NCI-H2196 (cell line): ENCODE measurements at regions not wholly inside any gene's neighbourhood (a gene's known extent, or its start where the extent isn't known, plus 50 kb on each side); places are given as distances from the start of the nearest gene placed in this dataset.

Experiments used
- DNase-seq: peaks from one replicate; lab custom pipeline; 2025; ENCODE audit not compliant: unreplicated experiment; lab: John Stamatoyannopoulos, UW

DNA sequence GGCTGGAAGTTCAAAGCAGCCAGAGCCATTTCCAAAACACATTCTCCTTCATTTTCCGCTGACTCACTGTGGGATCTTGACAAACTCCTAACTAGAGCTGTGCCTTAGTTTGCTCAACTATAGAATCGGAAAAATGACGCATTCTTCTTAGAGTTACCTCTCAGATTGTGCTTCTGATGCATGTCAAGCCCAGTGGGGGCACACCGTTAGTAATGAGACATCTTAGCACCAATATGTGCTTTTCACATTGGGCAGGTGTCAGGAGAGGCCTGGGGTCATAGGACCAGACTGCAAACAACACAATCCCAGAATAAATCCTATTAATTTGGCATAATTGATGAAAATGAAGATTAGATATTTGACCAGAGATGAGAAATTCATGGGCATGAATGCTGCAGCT lies 71.3 kb upstream of the UBE3A start:
- DNase-seq, result no peak

DNA sequence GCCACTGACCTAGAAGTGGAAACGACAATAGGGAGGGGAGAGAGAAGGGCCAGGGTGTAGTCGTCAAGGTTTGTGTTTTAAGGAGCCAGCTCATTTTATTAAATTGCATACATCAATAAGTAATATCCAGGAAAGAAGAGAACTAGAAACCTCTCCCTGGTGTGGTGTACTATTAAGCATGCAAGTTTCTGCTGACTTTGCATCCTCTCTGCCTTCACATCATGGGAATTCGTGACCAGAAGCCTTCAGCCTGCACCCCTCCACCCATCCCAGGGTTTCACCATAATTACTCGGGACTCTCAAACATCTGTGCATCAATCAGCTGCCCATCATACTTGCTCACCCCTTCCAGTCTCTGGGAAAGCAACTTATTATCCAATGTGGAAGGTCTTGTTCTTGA lies 70.9 kb upstream of the UBE3A start:
- DNase-seq, result no peak

DNA sequence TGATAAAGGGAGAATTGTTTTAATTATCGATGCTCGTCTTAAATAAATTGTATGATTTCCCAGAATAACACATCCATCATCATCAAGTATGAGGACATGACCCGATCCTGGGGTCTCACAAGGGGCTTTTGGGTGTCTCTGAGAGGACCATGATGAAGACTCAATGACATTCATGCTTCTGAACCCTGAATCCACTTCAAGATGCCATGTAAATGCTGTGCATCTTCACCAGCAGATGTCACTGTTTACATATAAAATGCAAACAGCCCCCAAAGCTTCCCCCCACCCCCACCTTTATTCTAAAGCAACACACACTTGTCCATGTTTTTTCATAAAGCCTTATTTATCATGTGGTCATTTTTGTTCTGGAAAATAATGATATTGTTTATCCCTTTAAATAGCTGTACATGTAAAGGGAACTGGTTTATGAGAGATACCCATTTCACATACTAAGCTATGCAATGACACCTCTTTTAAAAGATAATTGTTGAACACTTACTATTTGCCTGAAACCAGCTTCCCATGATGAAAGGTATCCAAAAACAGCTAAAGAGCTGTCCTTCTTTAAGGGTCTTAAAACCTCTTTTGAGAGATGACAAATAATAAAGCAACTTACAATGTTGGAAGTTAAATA lies 69.7 kb upstream of the UBE3A start:
- peak; percentile 0 for DNase-seq

DNA sequence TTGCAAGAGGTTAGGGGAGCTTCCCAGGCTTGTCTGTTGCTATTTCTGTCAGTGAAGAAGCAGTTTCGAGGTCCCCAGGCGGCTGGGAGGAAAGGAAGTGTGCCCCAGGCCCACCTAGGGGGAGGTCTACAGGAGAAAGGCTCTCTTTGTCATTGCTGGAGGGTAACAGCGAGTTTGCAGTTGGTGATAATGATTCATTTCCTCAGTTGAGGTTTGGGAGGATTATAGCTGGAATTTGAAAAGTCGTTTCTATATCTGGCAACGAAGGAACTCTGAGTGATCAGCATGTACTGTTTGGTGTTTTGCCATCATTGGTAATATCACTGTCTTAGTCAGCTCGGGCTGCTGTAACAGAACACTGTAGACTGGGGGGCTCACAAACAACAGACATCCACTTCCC lies 65.5 kb upstream of the UBE3A start:
- DNase-seq, result no peak

DNA sequence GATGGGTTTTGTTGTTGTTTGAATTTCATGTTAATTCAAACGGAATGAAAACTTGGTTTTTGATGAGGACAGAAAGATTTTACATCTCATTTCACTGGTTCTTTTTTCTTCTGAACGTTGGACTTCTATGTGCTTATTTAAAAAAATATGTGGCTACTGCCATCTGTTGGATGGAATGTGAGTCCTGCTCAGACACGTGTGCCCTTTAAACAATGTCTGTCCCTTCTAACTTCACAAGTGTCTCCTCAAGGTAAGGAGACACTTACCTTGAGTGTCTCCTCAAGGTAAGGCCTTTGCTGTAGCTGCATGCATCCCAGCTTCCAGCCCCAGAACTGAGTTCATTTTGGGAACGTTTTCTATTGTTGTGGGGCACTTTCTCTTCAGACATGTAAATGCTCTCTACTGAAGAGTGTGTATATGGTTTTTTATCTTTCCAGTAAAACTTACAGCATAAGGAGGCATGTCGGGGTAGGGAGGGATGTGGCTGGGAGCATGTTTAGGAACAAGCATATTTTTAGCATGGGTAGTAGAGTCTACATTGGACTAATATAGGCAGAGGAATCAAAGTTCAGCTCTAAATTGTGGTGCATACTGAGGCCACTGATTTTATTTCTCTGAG lies 63.1 kb upstream of the UBE3A start:
- DNase-seq, result peak; percentile 4

DNA sequence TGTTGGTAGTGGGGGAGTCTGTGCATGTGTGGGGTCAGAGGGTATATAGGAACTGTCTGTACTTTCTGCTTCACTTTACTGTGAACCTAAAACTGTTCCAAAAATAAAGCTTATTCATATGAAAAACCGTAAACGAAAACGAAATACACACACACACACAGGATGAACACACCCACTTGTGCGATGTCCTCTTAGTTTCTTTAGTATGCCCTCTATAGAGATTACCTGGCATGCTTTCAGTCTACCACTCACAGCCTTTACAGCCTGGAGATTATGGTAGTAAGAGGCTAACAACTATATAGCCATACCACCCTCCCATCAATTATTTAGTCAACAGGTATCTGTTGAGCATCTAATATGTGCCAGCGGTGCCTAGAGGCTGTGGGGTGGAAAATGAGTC lies 60.0 kb upstream of the UBE3A start:
- DNase-seq, result no peak

DNA sequence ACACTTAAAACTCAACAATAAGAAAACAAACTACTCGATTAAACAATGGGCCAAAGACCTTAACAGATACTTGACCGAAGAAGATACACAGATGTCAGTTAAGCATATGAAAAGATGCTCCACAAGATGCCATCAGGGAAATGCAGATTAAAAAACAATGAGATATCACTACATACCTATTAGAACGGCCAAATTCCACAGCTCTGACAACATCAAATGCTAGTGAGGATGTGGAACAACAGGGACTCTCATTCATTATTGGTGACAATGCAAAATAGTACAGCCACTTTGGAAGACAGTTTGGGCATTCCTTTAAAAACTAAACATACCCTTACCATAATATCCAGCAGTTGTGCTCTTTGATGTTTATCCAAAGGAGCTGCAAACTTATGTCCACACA lies 59.1 kb upstream of the UBE3A start:
- DNase-seq, result no peak

DNA sequence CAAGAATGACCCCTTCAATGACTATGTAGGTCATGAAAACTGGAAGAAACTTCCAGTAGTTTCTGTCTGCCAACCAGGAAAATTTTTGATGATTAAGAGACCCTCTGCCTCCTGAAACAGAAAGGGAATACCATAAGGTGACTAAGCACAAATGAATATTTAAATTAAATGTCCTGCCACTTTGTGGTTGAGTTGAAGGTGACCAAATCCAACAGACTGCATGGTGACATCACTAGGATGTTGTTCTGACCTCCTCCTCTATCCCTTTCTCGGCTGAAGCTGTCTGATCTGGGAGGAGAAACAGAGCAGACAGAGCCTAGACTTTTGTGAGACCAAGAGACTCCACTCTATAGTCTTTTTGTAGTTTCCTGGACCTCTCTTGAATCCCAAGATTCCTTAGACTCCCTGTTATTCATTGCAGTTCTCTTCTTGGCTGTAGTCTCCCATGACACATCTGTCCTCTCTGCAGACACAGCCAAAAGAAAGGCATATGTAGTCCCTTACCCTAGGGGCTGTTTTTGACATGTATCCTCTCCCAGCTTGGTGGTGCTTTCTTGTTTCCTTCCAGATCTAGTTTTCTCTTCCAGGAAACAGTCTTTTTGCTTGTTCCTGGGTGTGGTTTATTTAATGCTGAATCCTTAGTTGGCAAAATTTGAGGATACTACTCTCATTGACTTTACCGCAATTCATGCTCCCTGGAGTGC lies 55.2 kb upstream of the UBE3A start:
- DNase-seq, result no peak

DNA sequence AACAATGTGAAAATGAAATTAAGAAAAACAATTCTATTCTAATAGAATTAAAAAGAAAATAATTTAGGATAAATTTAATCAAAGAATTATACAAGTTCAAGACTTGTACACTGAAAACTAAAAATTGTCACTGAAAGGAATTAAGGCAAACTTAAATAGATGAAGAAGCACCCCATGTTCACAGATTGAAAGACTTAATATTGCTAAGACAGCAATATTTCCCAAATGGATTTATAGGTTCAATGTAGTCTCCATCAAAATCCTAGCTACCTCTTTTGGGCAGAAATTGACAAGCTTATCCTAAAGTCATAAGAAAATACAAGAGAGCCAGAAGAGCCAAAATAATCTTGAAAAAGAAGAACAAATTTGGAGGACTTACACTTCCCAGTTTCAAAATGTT lies 53.5 kb upstream of the UBE3A start:
- DNase-seq, result no peak
